IPS-20b (cell line): ENCODE measurements at regions not wholly inside any gene's neighbourhood (a gene's known extent, or its start where the extent isn't known, plus 50 kb on each side); places are given as distances from the start of the nearest gene placed in this dataset.

Source experiments
- H3K27ac ChIP-seq: one replicate; pipeline ENCODE4 v1.5.1; 2013; ENCODE audit warnings: low read length
- H3K27me3 ChIP-seq: 2 replicates; pipeline ENCODE4 v1.6.1; 2013; ENCODE audit warnings: mild to moderate bottlenecking, low read length, inconsistent platforms; ENCODE audit not compliant: insufficient read depth
- H3K36me3 ChIP-seq: 2 replicates; pipeline ENCODE4 v1.6.1; 2013; ENCODE audit warnings: low read depth, mild to moderate bottlenecking, inconsistent platforms, low read length, moderate library complexity; ENCODE audit not compliant: insufficient read depth
- H3K4me1 ChIP-seq: 2 replicates; pipeline ENCODE4 v1.6.1; 2013; ENCODE audit warnings: mild to moderate bottlenecking, control low read depth, inconsistent platforms, low read length, moderate library complexity; ENCODE audit not compliant: insufficient read depth
- H3K4me3 ChIP-seq: 2 replicates; pipeline ENCODE4 v1.5.1; 2013; ENCODE audit warnings: mild to moderate bottlenecking, low read length, inconsistent platforms
- H3K9ac ChIP-seq: 2 replicates; pipeline ENCODE4 v1.6.1; 2013; ENCODE audit warnings: low read depth, mild to moderate bottlenecking, inconsistent platforms, low read length, moderate library complexity
- H3K9me3 ChIP-seq: 2 replicates; pipeline ENCODE4 v1.6.1; 2013; ENCODE audit warnings: mild to moderate bottlenecking, low read depth, low read length, inconsistent platforms; ENCODE audit not compliant: insufficient read depth

GRCh38 chr10:36500266-36500665 lies 625.1 kb upstream of the ANKRD30A start:
- Histone ChIP-seq H3K4me1 (peaks cover 8% of the 10 kb centered on the region; the same call in 1 of the 2 replicates), H3K9me3 (no peaks in the 10 kb centered on the region), H3K36me3 (no peaks in the 10 kb centered on the region), H3K27ac (no peak overlapping the region), H3K4me3 (no peak overlapping the region), H3K9ac (no peak overlapping the region), H3K27me3 (no peaks in the 10 kb centered on the region)

- H3K4me3 ChIP-seq, result no peak overlapping the region
- H3K4me1 ChIP-seq, result peaks cover 8% of the 10 kb centered on the region; the same call in 1 of the 2 replicates
- H3K9ac ChIP-seq, result no peak overlapping the region
- no peaks in the 10 kb centered on the region for H3K9me3 ChIP-seq
- no peak overlapping the region for H3K27ac ChIP-seq
- no peaks in the 10 kb centered on the region for H3K36me3 ChIP-seq
- H3K27me3 ChIP-seq, result no peaks in the 10 kb centered on the region
These were observed 625.7 kb upstream of the ANKRD30A start for GRCh38 chr10:36499693-36500092.

GRCh38 chr10:36496758-36497157 lies 628.6 kb upstream of the ANKRD30A start:
- Histone ChIP-seq H3K4me3 (no peak overlapping the region), H3K9me3 (no peaks in the 10 kb centered on the region), H3K4me1 (peaks cover 8% of the 10 kb centered on the region; the same call in 1 of the 2 replicates), H3K27me3 (no peaks in the 10 kb centered on the region), H3K36me3 (no peaks in the 10 kb centered on the region), H3K9ac (no peak overlapping the region), H3K27ac (no peak overlapping the region)

DNA sequence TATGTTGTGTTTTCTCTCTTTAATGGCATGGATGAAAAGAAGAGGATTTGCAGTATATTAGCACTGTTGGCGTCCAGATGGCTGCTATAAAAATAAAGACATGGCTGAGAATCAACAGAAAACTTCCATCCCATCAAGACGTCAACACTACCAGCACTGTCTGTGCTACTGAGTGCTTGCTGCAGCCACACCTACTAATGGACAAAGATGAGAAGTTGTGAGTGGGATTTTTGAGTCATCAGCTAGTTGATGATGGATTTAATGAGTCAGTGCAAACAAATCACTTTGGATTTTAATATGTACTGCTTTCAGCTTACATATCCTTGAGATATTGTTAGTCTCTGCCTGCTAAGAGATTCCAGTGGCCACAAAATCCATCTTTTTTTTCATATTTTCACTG lies 631.0 kb upstream of the ANKRD30A start:
- Histone ChIP-seq H3K4me3 (no peak overlapping the region), H3K27ac (no peak overlapping the region), H3K27me3 (no peaks in the 10 kb centered on the region)

GRCh38 chr10:36493516-36493880 lies 631.9 kb upstream of the ANKRD30A start:
- Histone ChIP-seq H3K27ac (no peak overlapping the region), H3K4me1 (peaks cover 8% of the 10 kb centered on the region), H3K9ac (no peak overlapping the region), H3K9me3 (no peaks in the 10 kb centered on the region), H3K27me3 (no peaks in the 10 kb centered on the region), H3K4me3 (no peak overlapping the region), H3K36me3 (no peaks in the 10 kb centered on the region)

More for the DNA sequence above, 631.0 kb upstream of the ANKRD30A start:
- H3K4me1 ChIP-seq, result peaks cover 8% of the 10 kb centered on the region
- no peaks in the 10 kb centered on the region for H3K9me3 ChIP-seq
- H3K9ac ChIP-seq, result no peak overlapping the region
- H3K36me3 ChIP-seq, result no peaks in the 10 kb centered on the region

GRCh38 chr10:36492590-36493515 lies 632.5 kb upstream of the ANKRD30A start:
- H3K4me3 ChIP-seq, result no peak overlapping the region
- H3K36me3 ChIP-seq, result no peaks in the 10 kb centered on the region
- no peak overlapping the region for H3K27ac ChIP-seq
- peaks cover 7% of the 10 kb centered on the region for H3K4me1 ChIP-seq
- H3K9me3 ChIP-seq, result no peaks in the 10 kb centered on the region
- H3K27me3 ChIP-seq, result no peaks in the 10 kb centered on the region
- no peak overlapping the region for H3K9ac ChIP-seq

GRCh38 chr10:36491926-36492325 lies 633.5 kb upstream of the ANKRD30A start:
- H3K9me3 ChIP-seq, result no peaks in the 10 kb centered on the region
- H3K4me3 ChIP-seq, result no peak overlapping the region
- H3K4me1 ChIP-seq, result no peaks in the 10 kb centered on the region; the same call in 1 of the 2 replicates
- H3K9ac ChIP-seq, result no peak overlapping the region
- no peaks in the 10 kb centered on the region for H3K36me3 ChIP-seq
- no peaks in the 10 kb centered on the region for H3K27me3 ChIP-seq
- H3K27ac ChIP-seq, result no peak overlapping the region

GRCh38 chr10:36489611-36490228 lies 635.7 kb upstream of the ANKRD30A start:
- no peaks in the 10 kb centered on the region for H3K9me3 ChIP-seq
- H3K27ac ChIP-seq, result no peak overlapping the region
- H3K4me3 ChIP-seq, result no peak overlapping the region
- H3K4me1 ChIP-seq, result no peaks in the 10 kb centered on the region; the same call in 1 of the 2 replicates
- H3K27me3 ChIP-seq, result no peaks in the 10 kb centered on the region
- no peaks in the 10 kb centered on the region for H3K36me3 ChIP-seq
- H3K9ac ChIP-seq, result no peak overlapping the region

- Histone ChIP-seq H3K4me3 (no peak overlapping the region), H3K9ac (no peak overlapping the region), H3K4me1 (peaks cover 3% of the 10 kb centered on the region), H3K36me3 (no peaks in the 10 kb centered on the region), H3K9me3 (no peaks in the 10 kb centered on the region), H3K27ac (no peak overlapping the region), H3K27me3 (no peaks in the 10 kb centered on the region)
These were observed 636.2 kb upstream of the ANKRD30A start for GRCh38 chr10:36489181-36489580.

GRCh38 chr10:36488579-36488978 lies 636.8 kb upstream of the ANKRD30A start:
- Histone ChIP-seq H3K9ac (no peak overlapping the region), H3K36me3 (no peaks in the 10 kb centered on the region), H3K4me1 (peaks cover 3% of the 10 kb centered on the region), H3K27me3 (no peaks in the 10 kb centered on the region), H3K4me3 (no peak overlapping the region), H3K9me3 (no peaks in the 10 kb centered on the region), H3K27ac (no peak overlapping the region)

DNA sequence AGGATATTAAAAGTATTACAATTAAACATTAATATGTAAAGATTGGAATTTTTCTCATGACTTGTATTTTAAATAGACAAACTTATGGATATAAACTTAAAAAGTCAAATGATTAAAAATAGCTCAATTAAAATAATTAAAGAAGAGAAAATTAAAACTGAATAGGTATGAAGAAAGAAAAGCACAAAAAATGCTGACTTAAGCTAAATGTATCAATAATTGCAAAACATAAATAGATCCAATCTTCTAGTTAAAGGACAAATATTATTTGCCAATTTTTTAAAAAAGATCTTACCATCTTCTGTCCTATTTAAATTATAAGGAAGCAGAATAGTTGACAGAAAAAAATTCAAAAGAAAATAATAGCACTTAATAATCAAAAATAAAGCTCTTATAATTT lies 646.3 kb upstream of the ANKRD30A start:
- Histone ChIP-seq H3K9ac (no peak overlapping the region), H3K9me3 (no peaks in the 10 kb centered on the region), H3K36me3 (no peaks in the 10 kb centered on the region), H3K27me3 (no peaks in the 10 kb centered on the region), H3K27ac (no peak overlapping the region), H3K4me1 (no peaks in the 10 kb centered on the region), H3K4me3 (no peak overlapping the region)

GRCh38 chr10:36476399-36476798 lies 649.0 kb upstream of the ANKRD30A start:
- no peak overlapping the region for H3K9ac ChIP-seq
- H3K27me3 ChIP-seq, result no peaks in the 10 kb centered on the region
- no peaks in the 10 kb centered on the region for H3K36me3 ChIP-seq

More at GRCh38 chr10:36476399-36476798, 649.0 kb upstream of the ANKRD30A start:
- Histone ChIP-seq H3K4me3 (no peak overlapping the region), H3K4me1 (no peaks in the 10 kb centered on the region), H3K9me3 (no peaks in the 10 kb centered on the region), H3K27ac (no peak overlapping the region)
